ENCODE measurements at regions not wholly inside any gene's neighbourhood (a gene's known extent, or its start where the extent isn't known, plus 50 kb on each side); places are given as distances from the start of the nearest gene placed in this dataset.

DNA sequence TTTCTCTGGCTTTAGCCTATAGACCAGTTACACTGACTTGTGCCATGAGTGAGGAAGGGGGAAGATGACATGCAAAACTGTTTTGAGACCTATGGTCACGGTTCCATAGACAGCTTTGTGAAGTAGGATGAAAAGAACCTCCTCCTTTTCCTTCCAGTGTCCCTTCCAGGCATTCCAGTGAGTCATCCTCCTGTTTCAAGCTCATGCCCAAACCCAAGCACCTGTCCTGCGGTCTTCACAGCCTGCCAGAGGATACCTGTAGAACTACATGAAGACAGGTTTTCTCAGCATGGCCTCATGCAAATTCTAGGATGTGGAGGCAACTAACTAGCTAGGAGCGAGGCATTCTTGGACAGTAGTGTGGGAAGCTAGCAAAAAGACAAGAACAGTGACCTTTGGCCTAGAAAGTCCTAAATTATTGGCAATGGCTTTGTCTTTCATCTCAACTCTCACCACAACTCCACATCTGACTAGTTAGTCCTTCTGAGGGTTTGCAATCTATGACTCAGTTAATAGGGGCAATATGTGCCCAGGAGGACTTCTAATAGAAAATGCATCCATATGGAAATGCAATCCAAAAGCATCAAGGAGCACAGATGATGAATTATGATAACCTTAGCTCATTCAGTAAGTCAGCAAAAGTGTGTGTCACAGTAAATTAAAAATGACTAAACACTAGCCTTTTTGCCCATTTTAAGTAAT, 154.7 kb downstream of the RBM43 start:
- no peak for TF ChIP-seq POLR2A (IDR thresholded peaks at IDR 0.05)
- TF ChIP-seq, protein P1, sequence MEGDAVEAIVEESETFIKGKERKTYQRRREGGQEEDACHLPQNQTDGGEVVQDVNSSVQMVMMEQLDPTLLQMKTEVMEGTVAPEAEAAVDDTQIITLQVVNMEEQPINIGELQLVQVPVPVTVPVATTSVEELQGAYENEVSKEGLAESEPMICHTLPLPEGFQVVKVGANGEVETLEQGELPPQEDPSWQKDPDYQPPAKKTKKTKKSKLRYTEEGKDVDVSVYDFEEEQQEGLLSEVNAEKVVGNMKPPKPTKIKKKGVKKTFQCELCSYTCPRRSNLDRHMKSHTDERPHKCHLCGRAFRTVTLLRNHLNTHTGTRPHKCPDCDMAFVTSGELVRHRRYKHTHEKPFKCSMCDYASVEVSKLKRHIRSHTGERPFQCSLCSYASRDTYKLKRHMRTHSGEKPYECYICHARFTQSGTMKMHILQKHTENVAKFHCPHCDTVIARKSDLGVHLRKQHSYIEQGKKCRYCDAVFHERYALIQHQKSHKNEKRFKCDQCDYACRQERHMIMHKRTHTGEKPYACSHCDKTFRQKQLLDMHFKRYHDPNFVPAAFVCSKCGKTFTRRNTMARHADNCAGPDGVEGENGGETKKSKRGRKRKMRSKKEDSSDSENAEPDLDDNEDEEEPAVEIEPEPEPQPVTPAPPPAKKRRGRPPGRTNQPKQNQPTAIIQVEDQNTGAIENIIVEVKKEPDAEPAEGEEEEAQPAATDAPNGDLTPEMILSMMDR (IDR thresholded peaks at IDR 0.05) = no peak
